HEK293 (cell line): ENCODE measurements at regions not wholly inside any gene's neighbourhood (a gene's known extent, or its start where the extent isn't known, plus 50 kb on each side); places are given as distances from the start of the nearest gene placed in this dataset.

Experiments used
- CTCF ChIA-PET: fragments of 350-600 bp; formaldehyde crosslinking; extraction: SDS; loops from one replicate; lab custom pipeline; 2021; ENCODE audit warnings: antibody characterized with exemption; lab: Yijun Ruan, JAX
- POLR2A ChIA-PET: fragments of 300-600 bp; formaldehyde crosslinking; extraction: SDS; loops from one replicate; lab custom pipeline; 2020; ENCODE audit warnings: antibody characterized with exemption, inconsistent platforms; lab: Yijun Ruan, JAX
- H3K27ac ChIP-seq: fragments of 200-500 bp; sonication (Bioruptor generic); 2 replicates; pipeline ENCODE4 v1.5.1; 2014; ENCODE audit warnings: low read depth, low read length, control low read depth, inconsistent platforms; ENCODE audit errors: extremely low read depth
- H3K36me3 ChIP-seq, 2 experiments: fragments of 200-500 bp in 1 of 2; sonication (Bioruptor generic) in 1 of 2; 1 replicate in 1 of 2; 2 replicates in 1 of 2; pipeline ENCODE4 v1.5.1; 2014 to 2017; ENCODE audit warnings: inconsistent platforms in 2 of 2, low read length in 2 of 2; ENCODE audit not compliant: control insufficient read depth in 2 of 2, insufficient read depth in 1 of 2
- H3K4me1 ChIP-seq: fragments of 200-500 bp; sonication (Bioruptor generic); 2 replicates; pipeline ENCODE4 v1.5.1; 2014; ENCODE audit warnings: mild to moderate bottlenecking, low read length, inconsistent platforms; ENCODE audit not compliant: control insufficient read depth, insufficient read depth
- H3K4me3 ChIP-seq: 2 replicates; pipeline ENCODE4 v1.5.1; 2011; ENCODE audit warnings: low read depth, mild to moderate bottlenecking, control low read depth, low read length, moderate library complexity
- H3K9me3 ChIP-seq: fragments of 200-500 bp; sonication (Bioruptor generic); 2 replicates; pipeline ENCODE4 v1.5.1; 2014; ENCODE audit warnings: low read depth, low read length, inconsistent platforms; ENCODE audit not compliant: control insufficient read depth, insufficient read depth
- GFI1B ChIP-seq: fragments of 450-650 bp; formaldehyde crosslinking; IDR thresholded peaks from 2 replicates; pipeline ENCODE4 v1.5.1; 2016; ENCODE audit warnings: missing biosample characterization, missing genetic modification characterization
- MYNN ChIP-seq: fragments of 450-650 bp; formaldehyde crosslinking; IDR thresholded peaks from 2 replicates; pipeline ENCODE4 v1.5.1; 2016; ENCODE audit warnings: missing biosample characterization, missing genetic modification characterization, borderline replicate concordance
- RBAK ChIP-seq: fragments of 450-650 bp; formaldehyde crosslinking; IDR thresholded peaks from 2 replicates; pipeline ENCODE4 v1.5.1; 2016; ENCODE audit warnings: missing biosample characterization, missing genetic modification characterization
- SP2 ChIP-seq: fragments of 450-650 bp; formaldehyde crosslinking; IDR thresholded peaks from 2 replicates; pipeline ENCODE4 v1.5.1; 2016; ENCODE audit warnings: missing biosample characterization, missing genetic modification characterization
- ZBTB8A ChIP-seq: fragments of 450-650 bp; formaldehyde crosslinking; IDR thresholded peaks from 2 replicates; pipeline ENCODE4 v1.5.1; 2016; ENCODE audit warnings: missing biosample characterization, missing genetic modification characterization
- ZIC2 ChIP-seq: fragments of 450-650 bp; formaldehyde crosslinking; IDR thresholded peaks from 2 replicates; pipeline ENCODE4 v1.5.1; 2016; ENCODE audit warnings: missing biosample characterization, missing genetic modification characterization
- ZNF133 ChIP-seq: fragments of 450-650 bp; formaldehyde crosslinking; IDR thresholded peaks from 2 replicates; pipeline ENCODE4 v1.5.1; 2016; ENCODE audit warnings: missing biosample characterization, missing genetic modification characterization
- ZNF175 ChIP-seq: fragments of 450-650 bp; formaldehyde crosslinking; IDR thresholded peaks from 2 replicates; pipeline ENCODE4 v1.5.1; 2016; ENCODE audit warnings: missing biosample characterization, missing genetic modification characterization
- ZNF19 ChIP-seq: fragments of 450-650 bp; formaldehyde crosslinking; IDR thresholded peaks from 2 replicates; pipeline ENCODE4; 2016; ENCODE audit warnings: missing biosample characterization, missing genetic modification characterization, low read depth
- ZNF23 ChIP-seq: fragments of 450-650 bp; formaldehyde crosslinking; IDR thresholded peaks from 2 replicates; pipeline ENCODE4 v1.5.1; 2016; ENCODE audit warnings: missing biosample characterization, missing genetic modification characterization, borderline replicate concordance
- ZNF423 ChIP-seq: fragments of 450-650 bp; formaldehyde crosslinking; IDR thresholded peaks from 2 replicates; pipeline ENCODE4 v1.5.1; 2016; ENCODE audit warnings: missing biosample characterization, missing genetic modification characterization
- ZNF48 ChIP-seq: fragments of 450-650 bp; formaldehyde crosslinking; IDR thresholded peaks from 2 replicates; pipeline ENCODE4 v1.5.1; 2016; ENCODE audit warnings: missing biosample characterization, missing genetic modification characterization
- ZNF549 ChIP-seq: fragments of 450-650 bp; IDR thresholded peaks from 2 replicates; pipeline ENCODE4 v1.5.1; 2018; ENCODE audit warnings: missing biosample characterization, missing genetic modification characterization, mild to moderate bottlenecking, inconsistent platforms, moderate library complexity
- ZNF600 ChIP-seq: fragments of 450-650 bp; formaldehyde crosslinking; IDR thresholded peaks from 2 replicates; pipeline ENCODE4 v1.5.1; 2016; ENCODE audit warnings: missing biosample characterization, missing genetic modification characterization
- ZNF610 ChIP-seq: fragments of 450-650 bp; formaldehyde crosslinking; IDR thresholded peaks from 2 replicates; pipeline ENCODE4 v1.5.1; 2016; ENCODE audit warnings: missing biosample characterization, missing genetic modification characterization, borderline replicate concordance
- ZNF624 ChIP-seq: fragments of 450-650 bp; formaldehyde crosslinking; IDR thresholded peaks from 2 replicates; pipeline ENCODE4 v1.5.1; 2017; ENCODE audit warnings: missing biosample characterization, missing genetic modification characterization
- ZNF654 ChIP-seq: fragments of 450-650 bp; formaldehyde crosslinking; IDR thresholded peaks from 2 replicates; pipeline ENCODE4 v1.5.1; 2016; ENCODE audit warnings: low read depth, missing biosample characterization, missing genetic modification characterization
- ZNF768 ChIP-seq: fragments of 450-650 bp; formaldehyde crosslinking; IDR thresholded peaks from 2 replicates; pipeline ENCODE4 v1.5.1; 2018; ENCODE audit warnings: missing biosample characterization, mild to moderate bottlenecking, missing genetic modification characterization
- ZSCAN5A ChIP-seq: fragments of 450-650 bp; formaldehyde crosslinking; IDR thresholded peaks from 2 replicates; pipeline ENCODE4 v1.5.1; 2016; ENCODE audit warnings: missing biosample characterization, missing genetic modification characterization
- ZXDB ChIP-seq: fragments of 450-650 bp; formaldehyde crosslinking; IDR thresholded peaks from 2 replicates; pipeline ENCODE4 v1.5.1; 2016; ENCODE audit warnings: missing biosample characterization, missing genetic modification characterization
- TF ChIP-seq, protein P1 (sequence below): fragments of 450-650 bp; formaldehyde crosslinking; conservative IDR thresholded peaks from 2 replicates; pipeline ENCODE4 v1.5.1; 2016; ENCODE audit warnings: low read depth, missing biosample characterization, missing genetic modification characterization
- TF ChIP-seq, protein P2 (sequence below): fragments of 450-650 bp; formaldehyde crosslinking; IDR thresholded peaks from 2 replicates; pipeline ENCODE4 v1.5.1; 2016; ENCODE audit warnings: missing biosample characterization, missing genetic modification characterization
- TF ChIP-seq, protein P3 (sequence below): fragments of 450-650 bp; formaldehyde crosslinking; IDR thresholded peaks from 2 replicates; pipeline ENCODE4 v1.5.1; 2016; ENCODE audit warnings: missing biosample characterization, missing genetic modification characterization, low read depth
- TF ChIP-seq, protein P4 (sequence below): fragments of 450-650 bp; formaldehyde crosslinking; IDR thresholded peaks from 2 replicates; pipeline ENCODE4 v1.5.1; 2016; ENCODE audit warnings: missing biosample characterization, missing genetic modification characterization, low read depth
- TF ChIP-seq, protein P5 (sequence below): fragments of 450-650 bp; formaldehyde crosslinking; IDR thresholded peaks from 2 replicates; pipeline ENCODE4 v1.5.1; 2016; ENCODE audit warnings: missing biosample characterization, missing genetic modification characterization

DNA sequence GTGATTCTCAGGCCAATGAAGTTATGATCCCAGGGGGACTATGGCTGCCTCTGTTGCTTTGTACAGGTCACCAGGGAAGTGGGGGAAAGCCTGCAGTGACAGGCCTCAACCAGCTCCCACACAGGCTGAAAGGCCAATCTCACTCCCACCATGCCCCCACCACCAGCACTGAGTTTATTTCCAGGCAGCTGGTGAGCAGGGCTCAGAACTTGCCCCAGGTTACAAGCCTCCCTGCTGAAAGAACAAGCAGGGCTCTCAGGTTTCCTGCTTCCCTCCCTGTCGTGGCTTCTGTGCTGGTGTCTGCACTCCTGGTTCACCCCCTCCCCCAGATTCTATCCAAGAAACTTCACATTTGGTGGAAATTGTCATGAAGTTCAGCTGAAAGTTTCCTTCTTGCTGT, 260.3 kb downstream of the CCDC59 start:
- ChIA-PET CTCF (no interaction called here), POLR2A (no interaction called here)
- no peak overlapping the region for H3K4me3 ChIP-seq
- no peak overlapping the region for H3K27ac ChIP-seq
- H3K36me3 ChIP-seq, result no peaks in the 10 kb centered on the region
- TF ChIP-seq, protein P1, sequence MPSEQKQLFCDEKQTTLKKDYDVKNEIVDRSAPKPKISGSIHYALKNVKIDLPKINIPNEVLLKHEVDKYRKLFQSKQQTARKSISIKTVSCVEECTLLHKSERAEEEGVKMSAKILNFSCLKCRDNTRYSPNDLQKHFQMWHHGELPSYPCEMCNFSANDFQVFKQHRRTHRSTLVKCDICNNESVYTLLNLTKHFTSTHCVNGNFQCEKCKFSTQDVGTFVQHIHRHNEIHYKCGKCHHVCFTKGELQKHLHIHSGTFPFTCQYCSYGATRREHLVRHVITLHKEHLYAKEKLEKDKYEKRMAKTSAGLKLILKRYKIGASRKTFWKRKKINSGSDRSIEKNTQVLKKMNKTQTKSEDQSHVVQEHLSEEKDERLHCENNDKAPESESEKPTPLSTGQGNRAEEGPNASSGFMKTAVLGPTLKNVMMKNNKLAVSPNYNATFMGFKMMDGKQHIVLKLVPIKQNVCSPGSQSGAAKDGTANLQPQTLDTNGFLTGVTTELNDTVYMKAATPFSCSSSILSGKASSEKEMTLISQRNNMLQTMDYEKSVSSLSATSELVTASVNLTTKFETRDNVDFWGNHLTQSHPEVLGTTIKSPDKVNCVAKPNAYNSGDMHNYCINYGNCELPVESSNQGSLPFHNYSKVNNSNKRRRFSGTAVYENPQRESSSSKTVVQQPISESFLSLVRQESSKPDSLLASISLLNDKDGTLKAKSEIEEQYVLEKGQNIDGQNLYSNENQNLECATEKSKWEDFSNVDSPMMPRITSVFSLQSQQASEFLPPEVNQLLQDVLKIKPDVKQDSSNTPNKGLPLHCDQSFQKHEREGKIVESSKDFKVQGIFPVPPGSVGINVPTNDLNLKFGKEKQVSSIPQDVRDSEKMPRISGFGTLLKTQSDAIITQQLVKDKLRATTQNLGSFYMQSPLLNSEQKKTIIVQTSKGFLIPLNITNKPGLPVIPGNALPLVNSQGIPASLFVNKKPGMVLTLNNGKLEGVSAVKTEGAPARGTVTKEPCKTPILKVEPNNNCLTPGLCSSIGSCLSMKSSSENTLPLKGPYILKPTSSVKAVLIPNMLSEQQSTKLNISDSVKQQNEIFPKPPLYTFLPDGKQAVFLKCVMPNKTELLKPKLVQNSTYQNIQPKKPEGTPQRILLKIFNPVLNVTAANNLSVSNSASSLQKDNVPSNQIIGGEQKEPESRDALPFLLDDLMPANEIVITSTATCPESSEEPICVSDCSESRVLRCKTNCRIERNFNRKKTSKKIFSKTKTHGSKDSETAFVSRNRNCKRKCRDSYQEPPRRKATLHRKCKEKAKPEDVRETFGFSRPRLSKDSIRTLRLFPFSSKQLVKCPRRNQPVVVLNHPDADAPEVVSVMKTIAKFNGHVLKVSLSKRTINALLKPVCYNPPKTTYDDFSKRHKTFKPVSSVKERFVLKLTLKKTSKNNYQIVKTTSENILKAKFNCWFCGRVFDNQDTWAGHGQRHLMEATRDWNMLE, result no peak
- TF ChIP-seq ZIC2 (tag by site-specific recombination) (no peak), MYNN (no peak), ZNF23 (tag by site-specific recombination) (no peak), ZNF549 (tag by site-specific recombination) (no peak), ZNF654 (tag by site-specific recombination) (no peak), GFI1B (no peak), ZNF610 (tag by site-specific recombination) (no peak), ZSCAN5A (tag by site-specific recombination) (no peak), RBAK (no peak), ZNF175 (tag by site-specific recombination) (no peak), ZNF423 (no peak), ZNF768 (tag by site-specific recombination) (no peak)
- TF ChIP-seq, protein P2, sequence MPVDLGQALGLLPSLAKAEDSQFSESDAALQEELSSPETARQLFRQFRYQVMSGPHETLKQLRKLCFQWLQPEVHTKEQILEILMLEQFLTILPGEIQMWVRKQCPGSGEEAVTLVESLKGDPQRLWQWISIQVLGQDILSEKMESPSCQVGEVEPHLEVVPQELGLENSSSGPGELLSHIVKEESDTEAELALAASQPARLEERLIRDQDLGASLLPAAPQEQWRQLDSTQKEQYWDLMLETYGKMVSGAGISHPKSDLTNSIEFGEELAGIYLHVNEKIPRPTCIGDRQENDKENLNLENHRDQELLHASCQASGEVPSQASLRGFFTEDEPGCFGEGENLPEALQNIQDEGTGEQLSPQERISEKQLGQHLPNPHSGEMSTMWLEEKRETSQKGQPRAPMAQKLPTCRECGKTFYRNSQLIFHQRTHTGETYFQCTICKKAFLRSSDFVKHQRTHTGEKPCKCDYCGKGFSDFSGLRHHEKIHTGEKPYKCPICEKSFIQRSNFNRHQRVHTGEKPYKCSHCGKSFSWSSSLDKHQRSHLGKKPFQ (tag by site-specific recombination), result no peak
- TF ChIP-seq, protein P3, sequence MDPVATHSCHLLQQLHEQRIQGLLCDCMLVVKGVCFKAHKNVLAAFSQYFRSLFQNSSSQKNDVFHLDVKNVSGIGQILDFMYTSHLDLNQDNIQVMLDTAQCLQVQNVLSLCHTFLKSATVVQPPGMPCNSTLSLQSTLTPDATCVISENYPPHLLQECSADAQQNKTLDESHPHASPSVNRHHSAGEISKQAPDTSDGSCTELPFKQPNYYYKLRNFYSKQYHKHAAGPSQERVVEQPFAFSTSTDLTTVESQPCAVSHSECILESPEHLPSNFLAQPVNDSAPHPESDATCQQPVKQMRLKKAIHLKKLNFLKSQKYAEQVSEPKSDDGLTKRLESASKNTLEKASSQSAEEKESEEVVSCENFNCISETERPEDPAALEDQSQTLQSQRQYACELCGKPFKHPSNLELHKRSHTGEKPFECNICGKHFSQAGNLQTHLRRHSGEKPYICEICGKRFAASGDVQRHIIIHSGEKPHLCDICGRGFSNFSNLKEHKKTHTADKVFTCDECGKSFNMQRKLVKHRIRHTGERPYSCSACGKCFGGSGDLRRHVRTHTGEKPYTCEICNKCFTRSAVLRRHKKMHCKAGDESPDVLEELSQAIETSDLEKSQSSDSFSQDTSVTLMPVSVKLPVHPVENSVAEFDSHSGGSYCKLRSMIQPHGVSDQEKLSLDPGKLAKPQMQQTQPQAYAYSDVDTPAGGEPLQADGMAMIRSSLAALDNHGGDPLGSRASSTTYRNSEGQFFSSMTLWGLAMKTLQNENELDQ (tag by site-specific recombination), result no peak
- no peaks in the 10 kb centered on the region for H3K4me1 ChIP-seq
- H3K9me3 ChIP-seq, result no peaks in the 10 kb centered on the region

GRCh38 chr12:82097438-82097837, 260.7 kb downstream of the CCDC59 start:
- POLR2A ChIA-PET, result no interaction called here
- no peaks in the 10 kb centered on the region for H3K36me3 ChIP-seq
- H3K4me3 ChIP-seq, result no peak overlapping the region
- H3K4me1 ChIP-seq, result no peaks in the 10 kb centered on the region
- CTCF ChIA-PET, result no interaction called here
- no peaks in the 10 kb centered on the region for H3K9me3 ChIP-seq
- H3K27ac ChIP-seq, result no peak overlapping the region
- TF ChIP-seq ZNF133 (no peak), SP2 (tag by site-specific recombination) (no peak), ZXDB (tag by site-specific recombination) (no peak), ZNF48 (tag by site-specific recombination) (no peak), ZNF600 (no peak), ZNF19 (tag by site-specific recombination) (no peak), ZBTB8A (no peak), ZNF624 (tag by site-specific recombination) (no peak)
- TF ChIP-seq, protein P4, sequence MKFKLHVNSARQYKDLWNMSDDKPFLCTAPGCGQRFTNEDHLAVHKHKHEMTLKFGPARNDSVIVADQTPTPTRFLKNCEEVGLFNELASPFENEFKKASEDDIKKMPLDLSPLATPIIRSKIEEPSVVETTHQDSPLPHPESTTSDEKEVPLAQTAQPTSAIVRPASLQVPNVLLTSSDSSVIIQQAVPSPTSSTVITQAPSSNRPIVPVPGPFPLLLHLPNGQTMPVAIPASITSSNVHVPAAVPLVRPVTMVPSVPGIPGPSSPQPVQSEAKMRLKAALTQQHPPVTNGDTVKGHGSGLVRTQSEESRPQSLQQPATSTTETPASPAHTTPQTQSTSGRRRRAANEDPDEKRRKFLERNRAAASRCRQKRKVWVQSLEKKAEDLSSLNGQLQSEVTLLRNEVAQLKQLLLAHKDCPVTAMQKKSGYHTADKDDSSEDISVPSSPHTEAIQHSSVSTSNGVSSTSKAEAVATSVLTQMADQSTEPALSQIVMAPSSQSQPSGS (tag by site-specific recombination), result no peak
- TF ChIP-seq, protein P5, sequence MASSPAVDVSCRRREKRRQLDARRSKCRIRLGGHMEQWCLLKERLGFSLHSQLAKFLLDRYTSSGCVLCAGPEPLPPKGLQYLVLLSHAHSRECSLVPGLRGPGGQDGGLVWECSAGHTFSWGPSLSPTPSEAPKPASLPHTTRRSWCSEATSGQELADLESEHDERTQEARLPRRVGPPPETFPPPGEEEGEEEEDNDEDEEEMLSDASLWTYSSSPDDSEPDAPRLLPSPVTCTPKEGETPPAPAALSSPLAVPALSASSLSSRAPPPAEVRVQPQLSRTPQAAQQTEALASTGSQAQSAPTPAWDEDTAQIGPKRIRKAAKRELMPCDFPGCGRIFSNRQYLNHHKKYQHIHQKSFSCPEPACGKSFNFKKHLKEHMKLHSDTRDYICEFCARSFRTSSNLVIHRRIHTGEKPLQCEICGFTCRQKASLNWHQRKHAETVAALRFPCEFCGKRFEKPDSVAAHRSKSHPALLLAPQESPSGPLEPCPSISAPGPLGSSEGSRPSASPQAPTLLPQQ (tag by site-specific recombination), result no peak
